Parathyroid adenoma (tissue), 2 donors: ENCODE measurements at regions not wholly inside any gene's neighbourhood (a gene's known extent, or its start where the extent isn't known, plus 50 kb on each side); places are given as distances from the start of the nearest gene placed in this dataset.

Experiments used
- H2AFZ ChIP-seq: fragments of 300-600 bp; sonication (generic); one replicate; pipeline ENCODE4 v1.7.0; 2017; ENCODE audit warnings: antibody characterized with exemption, mild to moderate bottlenecking
- H3K27ac ChIP-seq: fragments of 300-600 bp; sonication (generic); one replicate; pipeline ENCODE4 v1.7.0; 2017
- H3K27me3 ChIP-seq: fragments of 300-600 bp; sonication (generic); one replicate; pipeline ENCODE4 v1.7.0; 2017; ENCODE audit warnings: low read length; ENCODE audit not compliant: control insufficient read depth, insufficient read depth
- H3K36me3 ChIP-seq: fragments of 300-600 bp; sonication (generic); one replicate; pipeline ENCODE4 v1.7.0; 2017; ENCODE audit warnings: low read length; ENCODE audit not compliant: control insufficient read depth, insufficient read depth
- H3K4me1 ChIP-seq: fragments of 300-600 bp; sonication (generic); one replicate; pipeline ENCODE4 v1.7.0; 2017; ENCODE audit warnings: control low read depth
- H3K4me2 ChIP-seq: fragments of 300-600 bp; sonication (generic); one replicate; pipeline ENCODE4 v1.7.0; 2017; ENCODE audit warnings: low read length
- H3K4me3 ChIP-seq: fragments of 300-600 bp; sonication (generic); one replicate; pipeline ENCODE4 v1.7.0; 2017; ENCODE audit warnings: low read depth, low read length
- H3K79me2 ChIP-seq: fragments of 300-600 bp; sonication (generic); one replicate; pipeline ENCODE4 v1.7.0; 2017; ENCODE audit warnings: control low read depth
- H3K9ac ChIP-seq: fragments of 300-600 bp; sonication (generic); one replicate; pipeline ENCODE4 v1.7.0; 2017; ENCODE audit warnings: mild to moderate bottlenecking
- H3K9me3 ChIP-seq: fragments of 300-600 bp; sonication (generic); one replicate; pipeline ENCODE4 v1.7.0; 2017; ENCODE audit warnings: low read length; ENCODE audit not compliant: control insufficient read depth
- CTCF ChIP-seq: fragments of 300-600 bp; sonication (generic); IDR thresholded peaks from one replicate; pipeline ENCODE4 v1.7.0; 2017; ENCODE audit warnings: antibody characterized with exemption, mild to moderate bottlenecking
- donor health status: primary hyperparathyroidism.

- Histone ChIP-seq H3K4me1 (no peaks in the 10 kb centered on the region), H2AFZ (no peak overlapping the region), H3K4me2 (no peak overlapping the region), H3K79me2 (no peaks in the 10 kb centered on the region), H3K27me3 (no peaks in the 10 kb centered on the region), H3K9me3 (no peaks in the 10 kb centered on the region), H3K36me3 (no peaks in the 10 kb centered on the region), H3K27ac (no peak overlapping the region), H3K4me3 (no peak overlapping the region), H3K9ac (no peak overlapping the region)
- TF ChIP-seq CTCF: no peak
Observed at GRCh38 chr2:192381082-192381481, 186.3 kb upstream of the TMEFF2 start.

DNA sequence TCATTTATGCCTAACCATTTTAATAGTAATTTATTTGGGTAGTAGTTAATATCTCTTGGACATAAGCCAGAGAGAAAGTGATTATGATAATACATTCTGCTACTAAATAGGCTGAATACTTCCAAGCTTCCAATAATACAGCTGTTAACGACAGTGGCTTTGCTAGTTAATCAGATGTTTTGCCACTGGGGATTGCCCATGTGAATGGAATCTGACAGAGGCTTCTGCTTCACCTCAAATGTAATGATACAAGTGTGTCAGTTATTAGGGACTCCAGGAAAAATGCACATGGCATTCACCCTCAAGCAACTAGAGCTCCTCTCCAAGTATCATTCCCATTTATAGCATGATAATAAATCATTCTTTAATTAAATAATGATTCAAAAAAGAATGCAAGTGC lies 185.0 kb upstream of the TMEFF2 start:
- Histone ChIP-seq H3K4me2 (no peak overlapping the region), H3K4me1 (no peaks in the 10 kb centered on the region), H3K79me2 (no peaks in the 10 kb centered on the region), H3K9me3 (no peaks in the 10 kb centered on the region), H3K36me3 (no peaks in the 10 kb centered on the region), H3K27ac (no peak overlapping the region), H3K4me3 (no peak overlapping the region), H3K9ac (no peak overlapping the region), H2AFZ (no peak overlapping the region), H3K27me3 (no peaks in the 10 kb centered on the region)
- TF ChIP-seq CTCF: no peak

- Histone ChIP-seq H3K36me3 (no peaks in the 10 kb centered on the region), H3K9ac (no peak overlapping the region), H3K4me1 (no peaks in the 10 kb centered on the region), H3K27me3 (no peaks in the 10 kb centered on the region), H2AFZ (no peak overlapping the region), H3K4me3 (no peak overlapping the region), H3K9me3 (no peaks in the 10 kb centered on the region), H3K79me2 (no peaks in the 10 kb centered on the region), H3K27ac (no peak overlapping the region), H3K4me2 (no peak overlapping the region)
- no peak for TF ChIP-seq CTCF
Observed at GRCh38 chr2:192377173-192377572, 182.4 kb upstream of the TMEFF2 start.

DNA sequence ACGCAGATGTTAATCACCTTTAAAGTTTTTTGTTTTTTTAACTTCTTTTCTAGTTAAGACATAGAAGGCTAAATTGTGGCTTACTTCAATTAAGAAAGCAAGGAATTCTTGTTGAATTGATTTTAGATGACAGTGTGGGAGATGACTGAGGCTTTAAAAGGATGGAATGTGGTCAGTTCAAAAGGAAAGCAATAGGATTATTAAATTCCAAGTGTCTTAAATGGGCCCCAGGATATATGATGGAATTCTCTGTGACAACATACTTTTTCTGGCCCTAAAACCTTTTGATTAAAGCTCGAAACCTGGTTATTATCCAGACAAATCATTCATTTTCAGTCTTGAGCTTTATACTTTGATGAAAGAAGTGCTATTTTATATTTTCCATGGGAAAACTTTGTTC lies 179.0 kb upstream of the TMEFF2 start:
- H3K4me1 ChIP-seq: no peaks in the 10 kb centered on the region
- no peak overlapping the region for H3K4me3 ChIP-seq
- no peak overlapping the region for H3K9ac ChIP-seq
- H3K4me2 ChIP-seq: no peak overlapping the region
- no peaks in the 10 kb centered on the region for H3K9me3 ChIP-seq
- H3K27me3 ChIP-seq: no peaks in the 10 kb centered on the region
- H3K79me2 ChIP-seq: no peaks in the 10 kb centered on the region
- no peak for TF ChIP-seq CTCF
- H3K27ac ChIP-seq: no peak overlapping the region
- H3K36me3 ChIP-seq: no peaks in the 10 kb centered on the region
- H2AFZ ChIP-seq: no peak overlapping the region

DNA sequence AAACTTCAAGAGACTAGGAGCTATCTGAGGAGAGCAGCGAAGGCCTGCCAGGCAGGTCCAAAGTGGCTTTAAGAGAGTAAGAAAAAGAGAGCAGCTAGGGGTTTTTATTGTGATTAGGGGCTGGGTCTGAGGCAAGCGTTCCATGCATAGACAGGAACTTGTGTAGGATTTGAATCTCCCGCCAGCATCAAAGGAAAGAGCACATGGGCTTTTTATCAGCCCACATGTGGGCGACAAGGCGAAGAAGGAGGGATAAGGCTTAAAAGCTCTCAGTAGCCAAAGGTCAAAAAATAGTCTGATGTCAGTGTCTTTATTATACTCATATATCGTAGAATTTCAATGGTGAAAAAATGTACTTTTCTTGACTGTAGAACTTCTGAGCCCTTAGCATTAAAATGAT lies 178.5 kb upstream of the TMEFF2 start:
- no peaks in the 10 kb centered on the region for H3K79me2 ChIP-seq
- no peak overlapping the region for H2AFZ ChIP-seq
- no peak overlapping the region for H3K4me3 ChIP-seq
- no peak for TF ChIP-seq CTCF
- H3K4me1 ChIP-seq: no peaks in the 10 kb centered on the region
- H3K9me3 ChIP-seq: no peaks in the 10 kb centered on the region
- H3K27me3 ChIP-seq: no peaks in the 10 kb centered on the region
- H3K4me2 ChIP-seq: no peak overlapping the region
- no peak overlapping the region for H3K27ac ChIP-seq
- no peaks in the 10 kb centered on the region for H3K36me3 ChIP-seq
- no peak overlapping the region for H3K9ac ChIP-seq
